ENCODE measurements at regions not wholly inside any gene's neighbourhood (a gene's known extent, or its start where the extent isn't known, plus 50 kb on each side); places are given as distances from the start of the nearest gene placed in this dataset.

DNA sequence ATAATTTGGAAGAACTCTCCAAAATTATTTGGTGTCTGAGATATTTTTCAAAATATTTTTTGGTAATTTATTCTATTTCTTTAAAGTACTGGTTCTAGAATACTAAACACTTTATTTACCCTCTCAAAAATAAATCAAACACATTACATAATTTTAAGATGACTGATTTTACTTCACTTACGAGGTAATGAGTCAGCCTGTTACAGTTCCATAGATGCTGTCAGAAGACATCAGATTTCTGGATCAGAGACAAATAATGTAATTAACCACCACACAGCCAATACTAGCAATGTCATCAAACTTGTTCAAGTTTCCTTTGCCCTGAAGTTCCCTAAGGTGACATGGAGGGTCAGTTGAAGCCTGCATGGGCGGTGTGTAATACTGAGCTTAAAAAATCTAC, 106.1 kb upstream of the CDH9 start:
- intact Hi-C loops (cut with micrococcal nuclease): no loop called here
- 72% methylated on average over 2 of the region's 2 CpGs for WGBS (ENCODE audit: insufficient coverage)
- no peaks in the 10 kb centered on the region for H3K27me3 ChIP-seq (ENCODE audit: control insufficient read depth, insufficient read depth, low read length)
- Mint-ChIP-seq H3K4me3 (no peak overlapping the region), H3K4me1 (no peaks in the 10 kb centered on the region), H3K36me3 (peaks cover 5% of the 10 kb centered on the region), H3K27ac (no peak overlapping the region), H3K9me3 (peaks cover 8 to 25% of the 10 kb centered on the region in 2 donors), H3K27me3 (ENCODE audit: low read depth in 2 of 2) (no peaks in the 10 kb centered on the region)
- H3K27ac ChIP-seq (ENCODE audit: low read length): no peak overlapping the region
- DNase-seq (no peak), ATAC-seq (no peak)
- H3K9me3 ChIP-seq (ENCODE audit: control insufficient read depth, insufficient read depth, low read length): no peaks in the 10 kb centered on the region
- H3K4me3 ChIP-seq (ENCODE audit: low read length): no peak overlapping the region
- TF ChIP-seq, protein P1, sequence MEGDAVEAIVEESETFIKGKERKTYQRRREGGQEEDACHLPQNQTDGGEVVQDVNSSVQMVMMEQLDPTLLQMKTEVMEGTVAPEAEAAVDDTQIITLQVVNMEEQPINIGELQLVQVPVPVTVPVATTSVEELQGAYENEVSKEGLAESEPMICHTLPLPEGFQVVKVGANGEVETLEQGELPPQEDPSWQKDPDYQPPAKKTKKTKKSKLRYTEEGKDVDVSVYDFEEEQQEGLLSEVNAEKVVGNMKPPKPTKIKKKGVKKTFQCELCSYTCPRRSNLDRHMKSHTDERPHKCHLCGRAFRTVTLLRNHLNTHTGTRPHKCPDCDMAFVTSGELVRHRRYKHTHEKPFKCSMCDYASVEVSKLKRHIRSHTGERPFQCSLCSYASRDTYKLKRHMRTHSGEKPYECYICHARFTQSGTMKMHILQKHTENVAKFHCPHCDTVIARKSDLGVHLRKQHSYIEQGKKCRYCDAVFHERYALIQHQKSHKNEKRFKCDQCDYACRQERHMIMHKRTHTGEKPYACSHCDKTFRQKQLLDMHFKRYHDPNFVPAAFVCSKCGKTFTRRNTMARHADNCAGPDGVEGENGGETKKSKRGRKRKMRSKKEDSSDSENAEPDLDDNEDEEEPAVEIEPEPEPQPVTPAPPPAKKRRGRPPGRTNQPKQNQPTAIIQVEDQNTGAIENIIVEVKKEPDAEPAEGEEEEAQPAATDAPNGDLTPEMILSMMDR (IDR thresholded peaks at IDR 0.05): no peak
- no peaks in the 10 kb centered on the region for H3K36me3 ChIP-seq (ENCODE audit: control insufficient read depth, insufficient read depth, low read length)
- no peaks in the 10 kb centered on the region for H3K4me1 ChIP-seq (ENCODE audit: control insufficient read depth, insufficient read depth, low read length)

DNA sequence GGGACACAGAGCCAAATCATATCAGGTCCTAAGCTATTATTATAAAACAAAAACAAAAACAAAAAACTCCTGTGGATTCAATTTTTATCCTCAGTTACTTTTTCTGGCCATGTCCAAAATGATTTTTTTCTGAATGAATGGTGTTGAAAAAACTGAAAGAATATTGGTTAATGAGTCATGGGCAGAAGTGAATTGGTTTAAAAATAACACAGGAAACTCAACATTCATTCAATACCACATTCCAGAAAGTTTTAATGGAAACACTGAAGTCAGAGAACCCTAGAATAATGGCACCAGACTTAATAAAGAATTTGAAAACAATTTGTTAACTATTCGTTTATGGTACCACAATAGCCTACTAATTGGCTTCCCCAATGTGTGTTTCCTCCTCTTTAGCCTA, 102.4 kb upstream of the CDH9 start:
- Mint-ChIP-seq H3K36me3 (peaks cover 5% of the 10 kb centered on the region), H3K9me3 (peaks cover 12 to 29% of the 10 kb centered on the region in 2 donors), H3K4me3 (no peak overlapping the region), H3K27ac (no peak overlapping the region), H3K4me1 (no peaks in the 10 kb centered on the region), H3K27me3 (ENCODE audit: low read depth in 2 of 2) (no peaks in the 10 kb centered on the region)
- Histone ChIP-seq H3K4me1 (ENCODE audit: control insufficient read depth, insufficient read depth, low read length) (no peaks in the 10 kb centered on the region), H3K9me3 (ENCODE audit: control insufficient read depth, insufficient read depth, low read length) (no peaks in the 10 kb centered on the region), H3K27ac (ENCODE audit: low read length) (no peak overlapping the region), H3K27me3 (ENCODE audit: control insufficient read depth, insufficient read depth, low read length) (no peaks in the 10 kb centered on the region), H3K36me3 (ENCODE audit: control insufficient read depth, insufficient read depth, low read length) (no peaks in the 10 kb centered on the region), H3K4me3 (ENCODE audit: low read length) (no peak overlapping the region)
- no CpG with 5 or more reads among the region's 1 CpG for WGBS (ENCODE audit: insufficient coverage)
- intact Hi-C loops (cut with micrococcal nuclease): no loop called here
- ATAC-seq: no peak
- DNase-seq: no peak
- TF ChIP-seq, protein P1 (IDR thresholded peaks at IDR 0.05): no peak

DNA sequence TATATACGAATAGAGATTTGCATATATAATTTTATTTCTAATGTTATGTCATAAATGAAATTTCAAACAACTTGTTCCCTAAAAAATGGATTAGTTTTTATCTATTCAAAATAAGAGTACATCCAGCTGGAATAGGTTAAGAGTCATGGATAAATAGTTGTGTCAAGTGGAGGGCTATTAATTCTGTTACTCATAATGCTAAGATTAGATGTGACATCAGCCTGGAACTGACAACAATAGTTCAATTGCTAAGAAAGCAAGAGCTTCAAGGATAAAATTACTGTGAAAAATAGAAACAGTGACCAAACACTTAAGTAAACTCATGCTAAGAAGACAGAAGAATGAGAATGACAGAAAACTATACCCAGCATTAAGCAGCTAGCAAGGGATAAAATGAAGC, 92.2 kb upstream of the CDH9 start:
- Mint-ChIP-seq H3K9me3 (peaks cover 12 to 23% of the 10 kb centered on the region in 2 donors), H3K27me3 (ENCODE audit: low read depth in 2 of 2) (no peaks in the 10 kb centered on the region), H3K27ac (no peak overlapping the region), H3K36me3 (peaks cover 13% of the 10 kb centered on the region), H3K4me1 (no peaks in the 10 kb centered on the region), H3K4me3 (no peak overlapping the region)
- H3K27me3 ChIP-seq (ENCODE audit: control insufficient read depth, insufficient read depth, low read length): no peaks in the 10 kb centered on the region
- H3K36me3 ChIP-seq (ENCODE audit: control insufficient read depth, insufficient read depth, low read length): no peaks in the 10 kb centered on the region
- H3K9me3 ChIP-seq (ENCODE audit: control insufficient read depth, insufficient read depth, low read length): no peaks in the 10 kb centered on the region
- WGBS (ENCODE audit: insufficient coverage): no CpG with 5 or more reads among the region's 1 CpG
- H3K4me3 ChIP-seq (ENCODE audit: low read length): no peak overlapping the region
- intact Hi-C loops (cut with micrococcal nuclease): no loop called here
- no peak overlapping the region for H3K27ac ChIP-seq (ENCODE audit: low read length)
- H3K4me1 ChIP-seq (ENCODE audit: control insufficient read depth, insufficient read depth, low read length): no peaks in the 10 kb centered on the region
- TF ChIP-seq, protein P1 (IDR thresholded peaks at IDR 0.05): no peak
- DNase-seq (no peak), ATAC-seq (no peak)

DNA sequence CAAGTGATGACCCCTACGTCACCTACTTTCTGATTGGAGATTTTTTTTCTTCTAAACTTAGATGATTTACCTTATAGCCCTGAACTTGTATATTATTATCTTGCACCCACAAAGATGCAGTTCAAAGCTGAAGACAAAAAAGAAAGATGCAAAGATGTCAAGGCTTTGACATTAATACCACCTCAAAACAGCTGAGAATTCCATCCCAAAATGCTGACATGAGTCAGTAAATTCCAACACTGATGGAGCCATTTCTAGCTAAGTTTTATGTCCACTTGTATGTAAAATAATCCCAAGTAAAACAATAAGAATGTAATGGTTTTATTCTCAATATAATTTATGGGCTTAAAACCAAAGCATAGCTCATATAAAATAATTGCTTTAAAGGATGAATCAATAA, 91.5 kb upstream of the CDH9 start:
- H3K36me3 ChIP-seq (ENCODE audit: control insufficient read depth, insufficient read depth, low read length): no peaks in the 10 kb centered on the region
- no peak overlapping the region for H3K27ac Mint-ChIP-seq
- TF ChIP-seq, protein P1 (IDR thresholded peaks at IDR 0.05): no peak
- peaks cover 9 to 18% of the 10 kb centered on the region in 2 donors for H3K9me3 Mint-ChIP-seq
- H3K4me1 Mint-ChIP-seq: no peaks in the 10 kb centered on the region
- H3K4me3 Mint-ChIP-seq: no peak overlapping the region
- intact Hi-C loops (cut with micrococcal nuclease): no loop called here
- no peak for DNase-seq
- ATAC-seq: no peak
- no peaks in the 10 kb centered on the region for H3K27me3 ChIP-seq (ENCODE audit: control insufficient read depth, insufficient read depth, low read length)
- H3K27ac ChIP-seq (ENCODE audit: low read length): no peak overlapping the region
- peaks cover 7% of the 10 kb centered on the region for H3K36me3 Mint-ChIP-seq
- WGBS (ENCODE audit: insufficient coverage): 80% methylated on average over 1 of the region's 1 CpG
- no peaks in the 10 kb centered on the region for H3K27me3 Mint-ChIP-seq (ENCODE audit: low read depth in 2 of 2)
- no peaks in the 10 kb centered on the region for H3K9me3 ChIP-seq (ENCODE audit: control insufficient read depth, insufficient read depth, low read length)
- no peaks in the 10 kb centered on the region for H3K4me1 ChIP-seq (ENCODE audit: control insufficient read depth, insufficient read depth, low read length)
- H3K4me3 ChIP-seq (ENCODE audit: low read length): no peak overlapping the region
